Psoas muscle (tissue), 7 donors: ENCODE measurements at regions not wholly inside any gene's neighbourhood (a gene's known extent, or its start where the extent isn't known, plus 50 kb on each side); places are given as distances from the start of the nearest gene placed in this dataset.

ENCODE experiments used
- ATAC-seq, 4 donors: fragments of 200-7000 bp; cut with Tn5 transposase; one replicate each; pipeline ENCODE4 v1.9.1; 2020; ENCODE audit warnings: moderate library complexity in 3 of 4, mild to moderate bottlenecking in 2 of 4
- DNase-seq, 2 donors: peaks; one replicate each; pipeline ENCODE4 v3.0.0-alpha.2; 2020
- H3K27ac ChIP-seq: fragments of 200-600 bp; one replicate; pipeline ENCODE4 v1.8.0; 2022
- H3K27me3 ChIP-seq, 3 donors: fragments of 200-600 bp in 1 of 3; one replicate each; pipeline versions ENCODE4 v1.6.1 to v1.8.0; 2013 to 2022; ENCODE audit warnings: low read length in 2 of 3, mild to moderate bottlenecking in 2 of 3, moderate library complexity in 1 of 3; ENCODE audit not compliant: insufficient read depth in 3 of 3
- H3K36me3 ChIP-seq, 2 donors: fragments of 200-600 bp in 1 of 2; one replicate each; pipeline versions ENCODE4 v1.6.1 to v1.8.0; 2013 to 2022; ENCODE audit warnings: low read depth in 1 of 2, mild to moderate bottlenecking in 1 of 2, moderate library complexity in 1 of 2; ENCODE audit not compliant: insufficient read depth in 1 of 2
- H3K4me1 ChIP-seq: fragments of 200-600 bp; one replicate; pipeline ENCODE4 v1.8.0; 2022
- H3K4me3 ChIP-seq: fragments of 200-600 bp; one replicate; pipeline ENCODE4 v1.8.0; 2022; ENCODE audit warnings: mild to moderate bottlenecking
- H3K9me3 ChIP-seq: fragments of 200-600 bp; one replicate; pipeline ENCODE4 v1.8.0; 2022
- CTCF ChIP-seq: fragments of 200-600 bp; IDR thresholded peaks from one replicate; pipeline ENCODE4 v1.8.0; 2022; ENCODE audit warnings: antibody characterized with exemption
- WGBS, 3 donors: extraction: QIAGEN DNeasy Blood & Tissue Kit; methylation state at CpG; one replicate each; pipeline versions ENCODE4 v1.1.6 to v1.1.7; 2013; 5-methylcytosine and 5-hydroxymethylcytosine counted together
- intact Hi-C, 2 donors: fragments of 100-400 bp; cut with DNase I; formaldehyde crosslinking; loops; one replicate each; pipeline versions ENCODE4 v1.11.0 to v1.14.2; 2022
- donor health status: healthy with polysubstance abuse.
- donor health status: DM: no; HTN: no; CAD: no; lungs with moderate emphysema.
- donor health status: Bipolar disorder and iron deficiency.
- donor health status: healthy.
- donor health status: DM: yes; HTN: yes; CAD: no.
- donor health status: DM: no; HTN: no; CAD: no.
- donor health status: DM: yes; HTN: yes; CAD: no.

- peaks cover 8% of the 10 kb centered on the region for H3K9me3 ChIP-seq
- intact Hi-C loops = no loop called here
- H3K4me1 ChIP-seq = peaks cover 3% of the 10 kb centered on the region
- TF ChIP-seq CTCF = no peak
- no peak overlapping the region for H3K27ac ChIP-seq
- 74 to 90% (median 87%) methylated on average over 4 of the region's 4 CpGs for WGBS, 3 donors
- no peaks in the 10 kb centered on the region for H3K27me3 ChIP-seq
- no peaks in the 10 kb centered on the region for H3K36me3 ChIP-seq
- ATAC-seq (no peak), DNase-seq (no peak)
- H3K4me3 ChIP-seq = no peak overlapping the region
Measured at GRCh38 chr5:125262782-125263181, 516.3 kb upstream of the ZNF608 start.

GRCh38 chr5:125263356-125263755, 516.9 kb upstream of the ZNF608 start:
- TF ChIP-seq CTCF = no peak
- intact Hi-C loops = no loop called here
- Histone ChIP-seq H3K27me3 (no peaks in the 10 kb centered on the region), H3K4me3 (no peak overlapping the region), H3K36me3 (no peaks in the 10 kb centered on the region), H3K27ac (no peak overlapping the region), H3K9me3 (peaks cover 8% of the 10 kb centered on the region), H3K4me1 (no peaks in the 10 kb centered on the region)
- WGBS, 3 donors = 75 to 89% (median 80%) methylated on average over 1 of the region's 1 CpG
- ATAC-seq (no peak), DNase-seq (no peak)

- no peak overlapping the region for H3K27ac ChIP-seq
- DNase-seq = no peak
- H3K4me3 ChIP-seq = no peak overlapping the region
- TF ChIP-seq CTCF = no peak
- WGBS, 3 donors = 42 to 62% (median 54%) methylated on average over 2 of the region's 2 CpGs
- no peak for ATAC-seq
- no peaks in the 10 kb centered on the region for H3K27me3 ChIP-seq
- intact Hi-C loops = no loop called here
- H3K9me3 ChIP-seq = peaks cover 7% of the 10 kb centered on the region
- no peaks in the 10 kb centered on the region for H3K36me3 ChIP-seq
- no peaks in the 10 kb centered on the region for H3K4me1 ChIP-seq
Measured at GRCh38 chr5:125266106-125266505, 519.7 kb upstream of the ZNF608 start.

- Histone ChIP-seq H3K9me3 (no peaks in the 10 kb centered on the region), H3K4me1 (no peaks in the 10 kb centered on the region), H3K27ac (no peak overlapping the region), H3K36me3 (no peaks in the 10 kb centered on the region), H3K27me3 (no peaks in the 10 kb centered on the region), H3K4me3 (no peak overlapping the region)
- 88 to 94% (median 94%) methylated on average over 6 of the region's 6 CpGs for WGBS, 3 donors
- DNase-seq (no peak), ATAC-seq (no peak)
- intact Hi-C loops = no loop called here
- TF ChIP-seq CTCF = no peak
Measured at GRCh38 chr5:125267636-125268248, 521.3 kb upstream of the ZNF608 start.

DNA sequence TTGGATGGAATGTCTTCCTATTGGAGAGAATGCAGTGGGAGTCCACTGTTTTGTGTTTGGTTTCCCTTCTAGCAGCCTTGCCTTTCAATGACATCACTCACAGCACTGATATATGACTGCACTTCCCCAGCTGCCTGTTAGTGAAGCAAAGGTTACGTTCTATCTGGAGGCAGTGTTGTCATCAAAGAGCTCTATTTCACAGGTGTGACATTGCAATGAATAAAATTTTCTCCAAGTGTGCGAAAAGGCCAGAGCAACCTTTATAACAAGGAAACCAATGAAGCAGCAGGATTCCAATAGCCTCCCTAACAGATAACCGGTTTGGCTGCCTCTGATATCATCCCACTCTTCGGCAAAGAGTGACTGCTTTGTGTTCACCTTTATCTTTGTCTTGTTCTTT, 523.5 kb upstream of the ZNF608 start:
- H3K27me3 ChIP-seq = no peaks in the 10 kb centered on the region
- WGBS, 3 donors = 84 to 93% (median 89%) methylated on average over 4 of the region's 4 CpGs
- intact Hi-C loops = no loop called here
- H3K36me3 ChIP-seq = no peaks in the 10 kb centered on the region
- H3K27ac ChIP-seq = no peak overlapping the region
- no peak overlapping the region for H3K4me3 ChIP-seq
- H3K4me1 ChIP-seq = no peaks in the 10 kb centered on the region
- H3K9me3 ChIP-seq = no peaks in the 10 kb centered on the region
- TF ChIP-seq CTCF = no peak
- ATAC-seq (no peak), DNase-seq (no peak)
